Gastroesophageal sphincter (tissue), 4 donors: ENCODE measurements at regions not wholly inside any gene's neighbourhood (a gene's known extent, or its start where the extent isn't known, plus 50 kb on each side); places are given as distances from the start of the nearest gene placed in this dataset.

ENCODE experiments used
- ATAC-seq: fragments of 150-250 bp; one replicate; pipeline ENCODE4 v1.9.1; 2016; ENCODE audit warnings: mild to moderate bottlenecking, moderate library complexity
- H3K27ac ChIP-seq, 4 donors: fragments of 200-600 bp; sonication (generic) in 3 of 4; 1 replicate in 3 of 4; 2 replicates in 1 of 4; pipeline ENCODE4 v1.5.1; 2016 to 2019
- H3K27me3 ChIP-seq: fragments of 200-600 bp; sonication (generic); one replicate; pipeline ENCODE4 v1.5.1; 2019
- H3K36me3 ChIP-seq, 2 donors: fragments of 200-600 bp; sonication (generic); one replicate each; pipeline ENCODE4 v1.5.1; 2019; ENCODE audit warnings: control low read depth in 1 of 2
- H3K4me1 ChIP-seq, 3 donors: fragments of 200-600 bp; sonication (generic); 1 replicate in 2 of 3; 2 replicates in 1 of 3; pipeline ENCODE4 v1.5.1; 2016 to 2019; ENCODE audit warnings: control low read depth in 2 of 3
- H3K4me3 ChIP-seq, 2 donors: fragments of 200-600 bp; sonication (generic); one replicate each; pipeline ENCODE4 v1.5.1; 2019; ENCODE audit warnings: mild to moderate bottlenecking in 1 of 2, moderate library complexity in 1 of 2
- H3K9me3 ChIP-seq, 3 donors: fragments of 200-600 bp; sonication (generic); one replicate each; pipeline ENCODE4 v1.5.1; 2017 to 2019; ENCODE audit warnings: control low read depth in 2 of 3
- EP300 ChIP-seq: sonication (generic); formaldehyde crosslinking; IDR thresholded peaks from one replicate; pipeline ENCODE4 v1.6.1; 2017; ENCODE audit warnings: antibody characterized with exemption, mild to moderate bottlenecking
- POLR2A ChIP-seq, 2 donors: fragments of 450-650 bp; IDR thresholded peaks; one replicate each; pipeline ENCODE4 v1.6.1; 2017; ENCODE audit warnings: antibody characterized with exemption in 2 of 2, mild to moderate bottlenecking in 2 of 2, moderate library complexity in 1 of 2
- POLR2AphosphoS5 ChIP-seq: sonication (generic); formaldehyde crosslinking; IDR thresholded peaks from one replicate; pipeline ENCODE4 v1.6.1; 2017; ENCODE audit warnings: antibody characterized with exemption
- WGBS, 2 donors: methylation state at CpG; one replicate each; pipeline ENCODE4 v1.1.5; 2018; ENCODE audit warnings: low coverage in 1 of 2; 5-methylcytosine and 5-hydroxymethylcytosine counted together
- TF ChIP-seq, protein P1 (sequence below), 4 experiments: fragments of 200-600 bp in 2 of 4; fragments of 450-650 bp in 2 of 4; sonication (generic) in 1 of 4; IDR thresholded peaks; one replicate each; pipeline ENCODE4 v1.5.1; 2017 to 2019; ENCODE audit warnings: antibody characterized with exemption in 4 of 4, mild to moderate bottlenecking in 2 of 4, moderate library complexity in 2 of 4

DNA sequence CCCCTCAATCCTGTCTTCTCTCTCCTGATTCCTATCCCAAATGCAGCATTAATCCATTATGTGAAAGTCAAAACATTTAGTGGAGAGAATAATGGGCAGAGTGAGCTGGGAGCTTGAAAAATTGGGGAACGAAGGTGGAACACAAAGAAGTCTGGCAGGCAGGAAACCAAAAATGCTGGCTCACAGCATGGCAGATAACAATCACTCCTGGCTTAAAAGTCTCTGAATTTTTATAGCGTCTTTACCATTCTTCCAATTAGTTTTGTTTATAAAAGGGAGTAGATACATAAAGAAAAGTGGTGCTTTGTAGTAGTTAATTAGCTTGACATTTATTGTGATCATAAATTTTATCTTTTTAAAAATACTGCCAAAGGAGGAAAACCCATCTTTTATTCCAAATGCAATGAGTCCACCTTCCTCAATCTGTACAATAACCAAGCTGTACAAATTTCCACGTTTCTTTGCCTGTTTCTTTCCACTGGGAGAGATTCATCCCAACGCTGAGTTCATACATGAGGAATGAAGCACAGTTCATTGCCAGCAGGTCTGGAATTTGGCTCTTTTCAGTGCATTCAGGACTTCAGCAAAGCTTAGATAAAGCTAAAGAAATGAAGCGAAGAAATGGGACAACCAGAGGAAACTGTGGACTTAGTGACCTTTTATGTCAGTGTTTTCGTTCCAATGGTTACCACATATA is 174.7 kb downstream of the HMHB1 start:
- WGBS, 2 donors: 18 to 32% methylated on average over 6 of the region's 6 CpGs
- ATAC-seq: no peak
- H3K27ac ChIP-seq: peak overlapping the region in 1 of 4 donors; percentile 27
- no peaks in the 10 kb centered on the region for H3K27me3 ChIP-seq
- no peaks in the 10 kb centered on the region for H3K9me3 ChIP-seq
- TF ChIP-seq POLR2AphosphoS5 (no peak), POLR2A (IDR thresholded peaks at IDR 0.05) (no peak), EP300 (no peak)
- TF ChIP-seq, protein P1, sequence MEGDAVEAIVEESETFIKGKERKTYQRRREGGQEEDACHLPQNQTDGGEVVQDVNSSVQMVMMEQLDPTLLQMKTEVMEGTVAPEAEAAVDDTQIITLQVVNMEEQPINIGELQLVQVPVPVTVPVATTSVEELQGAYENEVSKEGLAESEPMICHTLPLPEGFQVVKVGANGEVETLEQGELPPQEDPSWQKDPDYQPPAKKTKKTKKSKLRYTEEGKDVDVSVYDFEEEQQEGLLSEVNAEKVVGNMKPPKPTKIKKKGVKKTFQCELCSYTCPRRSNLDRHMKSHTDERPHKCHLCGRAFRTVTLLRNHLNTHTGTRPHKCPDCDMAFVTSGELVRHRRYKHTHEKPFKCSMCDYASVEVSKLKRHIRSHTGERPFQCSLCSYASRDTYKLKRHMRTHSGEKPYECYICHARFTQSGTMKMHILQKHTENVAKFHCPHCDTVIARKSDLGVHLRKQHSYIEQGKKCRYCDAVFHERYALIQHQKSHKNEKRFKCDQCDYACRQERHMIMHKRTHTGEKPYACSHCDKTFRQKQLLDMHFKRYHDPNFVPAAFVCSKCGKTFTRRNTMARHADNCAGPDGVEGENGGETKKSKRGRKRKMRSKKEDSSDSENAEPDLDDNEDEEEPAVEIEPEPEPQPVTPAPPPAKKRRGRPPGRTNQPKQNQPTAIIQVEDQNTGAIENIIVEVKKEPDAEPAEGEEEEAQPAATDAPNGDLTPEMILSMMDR (IDR thresholded peaks at IDR 0.05): no peak
- peaks cover 0 to 14% (median 2%) of the 10 kb centered on the region in 3 donors for H3K4me1 ChIP-seq
- no peak overlapping the region for H3K4me3 ChIP-seq
- no peaks in the 10 kb centered on the region for H3K36me3 ChIP-seq

DNA sequence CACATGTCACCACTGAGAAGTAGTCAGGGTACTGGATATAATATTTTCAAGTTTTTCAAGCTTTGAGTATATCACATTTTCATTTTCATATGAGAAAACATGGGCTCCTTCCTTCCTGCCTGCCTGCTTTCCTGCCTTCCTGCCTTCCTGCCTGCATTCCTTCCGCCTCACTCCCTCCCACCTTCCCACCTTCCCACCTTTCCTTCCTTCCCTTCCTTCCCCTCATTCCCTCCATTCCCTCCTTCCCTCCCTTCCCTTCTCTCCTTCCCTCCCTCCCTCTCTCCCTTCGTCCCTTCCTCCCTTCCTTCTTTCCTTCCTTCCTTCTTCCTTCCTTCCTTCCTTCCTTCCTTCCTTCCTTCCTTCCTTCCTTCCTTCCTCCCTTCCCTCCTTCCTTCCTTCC is 175.3 kb downstream of the HMHB1 start:
- TF ChIP-seq EP300 (no peak), POLR2A (IDR thresholded peaks at IDR 0.05) (no peak), POLR2AphosphoS5 (no peak)
- TF ChIP-seq, protein P1 (IDR thresholded peaks at IDR 0.05): no peak
- Histone ChIP-seq H3K4me1 (peaks cover 0 to 14% (median 2%) of the 10 kb centered on the region in 3 donors), H3K36me3 (no peaks in the 10 kb centered on the region), H3K4me3 (no peak overlapping the region), H3K9me3 (no peaks in the 10 kb centered on the region), H3K27me3 (no peaks in the 10 kb centered on the region), H3K27ac (no peak overlapping the region)
- no peak for ATAC-seq
- WGBS, 2 donors: 90 to 96% methylated on average over 2 of the region's 2 CpGs

DNA sequence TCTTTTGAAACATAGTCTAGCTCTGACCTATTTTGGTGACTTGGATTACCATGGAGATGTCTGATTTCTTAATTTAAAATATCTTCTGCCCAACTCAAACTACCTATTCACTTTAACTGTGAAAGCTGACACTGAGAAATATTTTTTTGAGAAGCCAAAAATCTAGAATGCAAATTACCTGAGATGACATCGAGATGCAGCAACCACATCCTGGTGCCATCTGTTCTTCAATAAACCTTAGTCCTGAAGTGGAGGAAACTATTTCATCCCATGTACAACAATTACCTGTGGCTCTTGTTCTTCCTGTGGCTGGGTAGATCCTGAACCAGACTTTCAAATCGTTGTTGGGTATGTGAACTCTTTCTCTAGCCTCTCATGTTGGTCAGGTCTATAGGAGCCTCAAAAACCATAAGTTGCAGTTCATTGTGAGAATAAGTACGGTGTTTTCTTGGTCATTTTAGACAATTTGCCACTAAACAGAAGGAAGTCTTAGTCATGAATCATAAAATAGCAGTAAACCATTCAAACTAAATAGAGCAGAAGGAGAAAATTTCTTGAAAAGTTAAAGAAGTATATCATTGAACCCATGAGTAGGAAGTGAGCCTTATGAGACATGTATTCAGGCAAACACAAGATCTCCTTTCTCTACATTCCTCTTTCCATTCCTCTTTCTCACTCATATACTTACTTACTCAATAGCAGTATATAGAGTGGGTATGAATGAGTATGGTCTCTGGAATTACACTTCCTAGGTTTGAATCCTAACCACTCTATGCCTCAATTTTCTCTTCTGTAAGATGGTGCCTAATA is 176.0 kb downstream of the HMHB1 start:
- TF ChIP-seq POLR2AphosphoS5 (no peak), EP300 (no peak), POLR2A (IDR thresholded peaks at IDR 0.05) (no peak)
- TF ChIP-seq, protein P1 (IDR thresholded peaks at IDR 0.05): no peak
- H3K27ac ChIP-seq: no peak overlapping the region
- no peaks in the 10 kb centered on the region for H3K36me3 ChIP-seq
- no peaks in the 10 kb centered on the region for H3K9me3 ChIP-seq
- H3K4me3 ChIP-seq: no peak overlapping the region
- H3K4me1 ChIP-seq: peaks cover 0 to 14% (median 2%) of the 10 kb centered on the region in 3 donors
- no peaks in the 10 kb centered on the region for H3K27me3 ChIP-seq
- 93 to 100% methylated on average over 2 to 3 of the region's 3 CpGs for WGBS, 2 donors
- ATAC-seq: no peak

DNA sequence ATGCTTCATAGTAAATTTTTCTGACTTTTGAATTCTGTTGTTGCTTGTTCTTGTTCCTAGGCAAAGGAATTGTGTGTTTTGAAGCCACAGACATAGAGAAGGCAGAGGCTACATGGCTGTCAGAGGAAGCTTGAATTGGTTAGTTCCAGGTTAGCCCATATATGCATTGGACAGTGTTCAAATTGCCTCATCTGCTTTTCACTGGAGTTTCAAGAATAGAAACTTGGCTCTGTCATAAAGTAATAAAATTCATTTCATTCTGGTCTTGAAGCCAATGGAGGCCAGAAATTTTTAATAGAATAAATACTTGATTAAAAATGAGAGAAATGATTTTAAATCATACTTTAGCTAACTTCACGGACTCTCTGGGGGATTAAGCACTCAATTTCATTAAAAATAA is 178.0 kb downstream of the YIPF5 start:
- Histone ChIP-seq H3K27me3 (no peaks in the 10 kb centered on the region), H3K36me3 (no peaks in the 10 kb centered on the region), H3K4me1 (no peaks in the 10 kb centered on the region), H3K27ac (no peak overlapping the region), H3K4me3 (no peak overlapping the region), H3K9me3 (no peaks in the 10 kb centered on the region)
- WGBS, 2 donors: 44 to 47% methylated on average over 1 of the region's 1 CpG
- TF ChIP-seq, protein P1 (IDR thresholded peaks at IDR 0.05): no peak
- no peak for ATAC-seq

DNA sequence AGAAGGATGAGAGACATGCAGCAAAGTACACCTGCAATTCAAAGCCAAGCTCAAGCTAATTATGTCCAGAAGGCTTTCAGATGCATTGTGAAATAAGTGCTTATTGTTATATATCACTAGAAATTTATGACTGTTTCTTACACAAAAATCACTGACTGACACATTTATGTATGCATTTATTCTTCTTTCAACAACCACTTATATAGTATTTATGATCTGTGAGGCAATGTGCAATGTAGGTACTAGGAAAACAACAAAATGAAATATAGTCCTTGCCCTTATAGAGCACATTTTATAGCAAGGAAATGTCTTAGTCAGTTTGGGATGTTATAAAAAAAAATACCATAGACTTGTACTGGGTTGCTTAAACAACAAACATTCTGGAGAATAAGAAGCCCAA is 167.6 kb downstream of the YIPF5 start:
- ATAC-seq: no peak
- Histone ChIP-seq H3K27ac (no peak overlapping the region), H3K36me3 (no peaks in the 10 kb centered on the region), H3K9me3 (no peaks in the 10 kb centered on the region), H3K4me3 (no peak overlapping the region), H3K27me3 (no peaks in the 10 kb centered on the region), H3K4me1 (no peaks in the 10 kb centered on the region)
- TF ChIP-seq, protein P1 (IDR thresholded peaks at IDR 0.05): no peak
- TF ChIP-seq POLR2A (IDR thresholded peaks at IDR 0.05) (no peak), EP300 (no peak), POLR2AphosphoS5 (no peak)
